SK-N-SH (cell line): ENCODE measurements at regions not wholly inside any gene's neighbourhood (a gene's known extent, or its start where the extent isn't known, plus 50 kb on each side); places are given as distances from the start of the nearest gene placed in this dataset.

Experiments
- CTCF ChIA-PET: fragments of 300-600, 350-600 bp; formaldehyde crosslinking; extraction: SDS; loops from one replicate; lab custom pipeline; 2021; lab: Yijun Ruan, JAX
- POLR2A ChIA-PET: fragments of 350-600 bp; sonication (Branson Sonifier 250); formaldehyde crosslinking; extraction: SDS; loops from one replicate; lab custom pipeline; 2020; ENCODE audit warnings: antibody characterized with exemption, inconsistent platforms; lab: Yijun Ruan, JAX
- DNase-seq: peaks from one replicate; pipeline ENCODE4 v3.0.0; 2012
- H2AFZ ChIP-seq: fragments of 200-600 bp; sonication (generic); 2 replicates; pipeline ENCODE4 v1.8.1; 2016; ENCODE audit warnings: antibody characterized with exemption, mild to moderate bottlenecking, low read depth
- H3F3A ChIP-seq: fragments of 200-600 bp; sonication (generic); replicated peaks from 2 replicates; pipeline ENCODE3; 2016; ENCODE audit warnings: antibody characterized with exemption, mild to moderate bottlenecking; ENCODE audit not compliant: insufficient read depth
- H3K27ac ChIP-seq, 2 experiments: fragments of 200-500 bp in 1 of 2; fragments of 200-600 bp in 1 of 2; sonication (Bioruptor generic) in 1 of 2; sonication (generic), shearing (Covaris generic) in 1 of 2; 2 replicates each; pipeline versions ENCODE4 v1.5.1 to v1.6.1; 2014 to 2016; ENCODE audit warnings: low read depth in 2 of 2, inconsistent platforms in 1 of 2, low read length in 1 of 2, mild to moderate bottlenecking in 1 of 2, mixed read lengths in 1 of 2
- H3K27me3 ChIP-seq: fragments of 200-600 bp; sonication (generic), shearing (Covaris generic); 2 replicates; pipeline ENCODE4 v1.6.1; 2016; ENCODE audit warnings: mixed run types; ENCODE audit not compliant: insufficient read depth
- H3K36me3 ChIP-seq, 2 experiments: fragments of 200-500 bp in 1 of 2; fragments of 200-600 bp in 1 of 2; sonication (Bioruptor generic) in 1 of 2; sonication (generic) in 1 of 2; replicated peaks in 1 of 2; 2 replicates each; pipeline versions ENCODE3 to v1.5.1; 2014 to 2016; ENCODE audit warnings: low read length in 1 of 2, mild to moderate bottlenecking in 1 of 2; ENCODE audit not compliant: insufficient read depth in 2 of 2, control insufficient read depth in 1 of 2
- H3K4me1 ChIP-seq, 2 experiments: fragments of 200-500 bp in 1 of 2; fragments of 200-600 bp in 1 of 2; sonication (Bioruptor generic) in 1 of 2; sonication (generic), shearing (Covaris generic) in 1 of 2; 2 replicates each; pipeline versions ENCODE4 v1.5.1 to v1.6.1; 2014 to 2016; ENCODE audit warnings: low read depth in 1 of 2, low read length in 1 of 2, mixed run types in 1 of 2; ENCODE audit not compliant: insufficient read depth in 2 of 2, control insufficient read depth in 1 of 2
- H3K4me2 ChIP-seq: fragments of 200-600 bp; sonication (generic), shearing (Covaris generic); 2 replicates; pipeline ENCODE4 v1.6.1; 2017; ENCODE audit warnings: mixed run types
- H3K4me3 ChIP-seq, 2 experiments: fragments of 200-500 bp in 1 of 2; fragments of 200-600 bp in 1 of 2; sonication (Bioruptor generic) in 1 of 2; sonication (generic), shearing (Covaris generic) in 1 of 2; 2 replicates each; pipeline versions ENCODE4 v1.5.1 to v1.8.1; 2014 to 2016; ENCODE audit warnings: low read depth in 2 of 2, inconsistent platforms in 1 of 2, low read length in 1 of 2, mild to moderate bottlenecking in 1 of 2, mixed read lengths in 1 of 2, moderate library complexity in 1 of 2
- H3K79me2 ChIP-seq: fragments of 200-600 bp; sonication (generic); 2 replicates; pipeline ENCODE4 v1.8.1; 2017; ENCODE audit warnings: mild to moderate bottlenecking; ENCODE audit not compliant: insufficient read depth
- H3K9ac ChIP-seq: fragments of 200-600 bp; sonication (generic); 2 replicates; pipeline ENCODE4 v1.6.1; 2017; ENCODE audit warnings: mixed run types
- H3K9me2 ChIP-seq: fragments of 200-600 bp; sonication (generic); 2 replicates; pipeline ENCODE4 v1.6.1; 2017; ENCODE audit warnings: mixed run types
- H3K9me3 ChIP-seq: fragments of 200-600 bp; sonication (generic); 2 replicates; pipeline ENCODE4 v1.6.1; 2017; ENCODE audit warnings: mixed run types, mild to moderate bottlenecking, moderate library complexity
- H4K20me1 ChIP-seq: fragments of 200-600 bp; sonication (generic); 2 replicates; pipeline ENCODE4 v1.6.1; 2017; ENCODE audit warnings: mild to moderate bottlenecking, mixed run types; ENCODE audit not compliant: insufficient read depth
- ELF1 ChIP-seq: IDR thresholded peaks from 2 replicates; pipeline ENCODE4 v1.4.0; 2012
- EP300 ChIP-seq, 2 experiments: IDR thresholded peaks; 2 replicates each; pipeline versions ENCODE4 v1.4.0 to v1.6.1; 2012; ENCODE audit warnings: borderline replicate concordance in 1 of 2, low read depth in 1 of 2, low read length in 1 of 2
- FOXJ3 ChIP-seq: sonication (generic); formaldehyde crosslinking; IDR thresholded peaks from 2 replicates; pipeline ENCODE4 v1.5.1; 2020; ENCODE audit warnings: mild to moderate bottlenecking, missing genetic modification reagents
- GABPA ChIP-seq: IDR thresholded peaks from 2 replicates; pipeline ENCODE4 v1.4.0; 2012; ENCODE audit warnings: low read depth, mild to moderate bottlenecking
- NRF1 ChIP-seq: IDR thresholded peaks from 2 replicates; pipeline ENCODE4 v1.6.1; 2012; ENCODE audit warnings: low read depth, mild to moderate bottlenecking, low read length
- POLR2AphosphoS5 ChIP-seq: IDR thresholded peaks from 2 replicates; pipeline ENCODE4 v1.6.1; 2012; ENCODE audit warnings: low read depth, low read length
- RAD21 ChIP-seq: IDR thresholded peaks from 2 replicates; pipeline ENCODE4 v1.6.1; 2012; ENCODE audit warnings: mild to moderate bottlenecking, low read length
- RCOR1 ChIP-seq: fragments of 150-350 bp; IDR thresholded peaks from 2 replicates; pipeline ENCODE4 v1.6.1; 2017; ENCODE audit warnings: antibody characterized with exemption, low read length
- REST ChIP-seq: IDR thresholded peaks from 2 replicates; pipeline ENCODE4 v1.6.1; 2012; ENCODE audit warnings: mild to moderate bottlenecking, low read depth, low read length, moderate library complexity
- RFX5 ChIP-seq: IDR thresholded peaks from 2 replicates; pipeline ENCODE4 v1.6.1; 2012; ENCODE audit warnings: mild to moderate bottlenecking, improper control_type of control experiment, low read length
- RXRA ChIP-seq: IDR thresholded peaks from 2 replicates; pipeline ENCODE4 v1.4.0; 2012; ENCODE audit warnings: low read depth, mild to moderate bottlenecking, borderline replicate concordance
- SMC3 ChIP-seq: IDR thresholded peaks from 2 replicates; pipeline ENCODE4 v1.6.1; 2012; ENCODE audit warnings: low read depth, low read length, improper control_type of control experiment
- TCF12 ChIP-seq: IDR thresholded peaks from 2 replicates; pipeline ENCODE4 v1.4.0; 2012
- USF2 ChIP-seq: fragments of 150-350 bp; IDR thresholded peaks from 2 replicates; pipeline ENCODE4 v1.6.1; 2017; ENCODE audit warnings: antibody characterized with exemption, low read length, low read depth, borderline replicate concordance
- YY1 ChIP-seq: IDR thresholded peaks from 2 replicates; pipeline ENCODE4 v1.4.0; 2012; ENCODE audit warnings: low read depth, mild to moderate bottlenecking
- WGBS: methylation state at CpG from one replicate; pipeline ENCODE4 v1.1.6; 2017; ENCODE audit warnings: low lambda C conversion rate; 5-methylcytosine and 5-hydroxymethylcytosine counted together
- TF ChIP-seq, protein P1 (sequence below): fragments of 200-600 bp; sonication (generic); IDR thresholded peaks from 2 replicates; pipeline ENCODE4 v1.6.1; 2017; ENCODE audit warnings: antibody characterized with exemption, mild to moderate bottlenecking, moderate library complexity
- TF ChIP-seq, protein P2 (sequence below): IDR thresholded peaks from 2 replicates; pipeline ENCODE4 v1.4.0; 2012; ENCODE audit warnings: low read depth, borderline replicate concordance
- TF ChIP-seq, protein P3 (sequence below): IDR thresholded peaks from 2 replicates; pipeline ENCODE4 v1.4.0; 2012; ENCODE audit warnings: low read depth

GRCh38 chr5:41636605-41637004 is 126.2 kb upstream of the PLCXD3 start:
- H3K9me2 ChIP-seq = no peaks in the 10 kb centered on the region
- POLR2A ChIA-PET = no interaction called here
- H3K79me2 ChIP-seq = no peaks in the 10 kb centered on the region
- no peak overlapping the region for H3K9ac ChIP-seq
- no peaks in the 10 kb centered on the region for H3K36me3 ChIP-seq
- no peak overlapping the region for H3K4me2 ChIP-seq
- CTCF ChIA-PET = interaction anchor here (1.0 to 3.0 kb wide), 11 partner anchors 20 to 732 kb away, joined by 3 to 10 read pairs (median 3); partner anchors contain the start of gene PLCXD3
- H3K27ac ChIP-seq = no peak overlapping the region
- H3K9me3 ChIP-seq = no peaks in the 10 kb centered on the region
- H3F3A ChIP-seq = no peaks in the 10 kb centered on the region
- H3K4me3 ChIP-seq = no peak overlapping the region
- WGBS = 61% methylated on average over 2 of the region's 2 CpGs
- no peaks in the 10 kb centered on the region for H4K20me1 ChIP-seq
- H3K4me1 ChIP-seq = peaks cover 0 to 2% of the 10 kb centered on the region in 2 experiments; a peak in 1 of 4 replicates
- H3K27me3 ChIP-seq = no peaks in the 10 kb centered on the region
- peak; percentile 21 for DNase-seq
- TF ChIP-seq RAD21 (peak; percentile 26; the same call in 1 of the 2 replicates), NRF1 (no peak), RXRA (no peak), YY1 (no peak), EP300 (IDR thresholded peaks at IDR 0.05; ENCODE audit: borderline replicate concordance in 1 of 2, low read depth in 1 of 2, low read length in 1 of 2) (no peak), POLR2AphosphoS5 (no peak), GABPA (no peak), TCF12 (no peak), FOXJ3 (CRISPR knock-in tag) (no peak), RFX5 (no peak), USF2 (no peak), ELF1 (no peak), RCOR1 (no peak), REST (peak; percentile 73), SMC3 (peak; percentile 7; the same call in 1 of the 2 replicates)
- TF ChIP-seq, protein P1, sequence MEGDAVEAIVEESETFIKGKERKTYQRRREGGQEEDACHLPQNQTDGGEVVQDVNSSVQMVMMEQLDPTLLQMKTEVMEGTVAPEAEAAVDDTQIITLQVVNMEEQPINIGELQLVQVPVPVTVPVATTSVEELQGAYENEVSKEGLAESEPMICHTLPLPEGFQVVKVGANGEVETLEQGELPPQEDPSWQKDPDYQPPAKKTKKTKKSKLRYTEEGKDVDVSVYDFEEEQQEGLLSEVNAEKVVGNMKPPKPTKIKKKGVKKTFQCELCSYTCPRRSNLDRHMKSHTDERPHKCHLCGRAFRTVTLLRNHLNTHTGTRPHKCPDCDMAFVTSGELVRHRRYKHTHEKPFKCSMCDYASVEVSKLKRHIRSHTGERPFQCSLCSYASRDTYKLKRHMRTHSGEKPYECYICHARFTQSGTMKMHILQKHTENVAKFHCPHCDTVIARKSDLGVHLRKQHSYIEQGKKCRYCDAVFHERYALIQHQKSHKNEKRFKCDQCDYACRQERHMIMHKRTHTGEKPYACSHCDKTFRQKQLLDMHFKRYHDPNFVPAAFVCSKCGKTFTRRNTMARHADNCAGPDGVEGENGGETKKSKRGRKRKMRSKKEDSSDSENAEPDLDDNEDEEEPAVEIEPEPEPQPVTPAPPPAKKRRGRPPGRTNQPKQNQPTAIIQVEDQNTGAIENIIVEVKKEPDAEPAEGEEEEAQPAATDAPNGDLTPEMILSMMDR = peak; percentile 50
- TF ChIP-seq, protein P2, sequence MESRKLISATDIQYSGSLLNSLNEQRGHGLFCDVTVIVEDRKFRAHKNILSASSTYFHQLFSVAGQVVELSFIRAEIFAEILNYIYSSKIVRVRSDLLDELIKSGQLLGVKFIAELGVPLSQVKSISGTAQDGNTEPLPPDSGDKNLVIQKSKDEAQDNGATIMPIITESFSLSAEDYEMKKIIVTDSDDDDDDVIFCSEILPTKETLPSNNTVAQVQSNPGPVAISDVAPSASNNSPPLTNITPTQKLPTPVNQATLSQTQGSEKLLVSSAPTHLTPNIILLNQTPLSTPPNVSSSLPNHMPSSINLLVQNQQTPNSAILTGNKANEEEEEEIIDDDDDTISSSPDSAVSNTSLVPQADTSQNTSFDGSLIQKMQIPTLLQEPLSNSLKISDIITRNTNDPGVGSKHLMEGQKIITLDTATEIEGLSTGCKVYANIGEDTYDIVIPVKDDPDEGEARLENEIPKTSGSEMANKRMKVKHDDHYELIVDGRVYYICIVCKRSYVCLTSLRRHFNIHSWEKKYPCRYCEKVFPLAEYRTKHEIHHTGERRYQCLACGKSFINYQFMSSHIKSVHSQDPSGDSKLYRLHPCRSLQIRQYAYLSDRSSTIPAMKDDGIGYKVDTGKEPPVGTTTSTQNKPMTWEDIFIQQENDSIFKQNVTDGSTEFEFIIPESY = no peak
- TF ChIP-seq, protein P3, sequence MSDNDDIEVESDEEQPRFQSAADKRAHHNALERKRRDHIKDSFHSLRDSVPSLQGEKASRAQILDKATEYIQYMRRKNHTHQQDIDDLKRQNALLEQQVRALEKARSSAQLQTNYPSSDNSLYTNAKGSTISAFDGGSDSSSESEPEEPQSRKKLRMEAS = no peak
- no peak overlapping the region for H2AFZ ChIP-seq
